Activated T-cell treated with anti-CD3 and anti-CD28 coated beads, Interleukin-2, amount 50 U/mL, for 24 hours (primary cell): ENCODE measurements at regions not wholly inside any gene's neighbourhood (a gene's known extent, or its start where the extent isn't known, plus 50 kb on each side); places are given as distances from the start of the nearest gene placed in this dataset.
"Not testable (repeated sequence)": the region's sequence is repeated elsewhere in the genome, so short reads cannot be mapped to it uniquely, and the experiment has no call there.

Experiments used
- DNase-seq: peaks from one replicate; pipeline ENCODE4 v3.0.0-alpha.2; 2020
- H3K27ac Mint-ChIP-seq: 2 replicates; pipeline ENCODE4 v1.8.0; 2020; ENCODE audit warnings: mild to moderate bottlenecking, mixed read lengths
- H3K27me3 Mint-ChIP-seq: 2 replicates; pipeline ENCODE4 v1.8.0; 2020; ENCODE audit warnings: mixed read lengths
- H3K36me3 Mint-ChIP-seq: 2 replicates; pipeline ENCODE4 v1.8.0; 2020; ENCODE audit warnings: low read depth, mixed read lengths
- H3K4me1 Mint-ChIP-seq: 2 replicates; pipeline ENCODE4 v1.8.0; 2020; ENCODE audit warnings: low read depth, mixed read lengths
- H3K4me3 Mint-ChIP-seq: 2 replicates; pipeline ENCODE4 v1.8.0; 2020; ENCODE audit warnings: mild to moderate bottlenecking, moderate library complexity, mixed read lengths
- H3K9me3 Mint-ChIP-seq: 2 replicates; pipeline ENCODE4 v1.8.0; 2020; ENCODE audit warnings: mixed read lengths

- no peak overlapping the region for H3K27ac Mint-ChIP-seq
- H3K9me3 Mint-ChIP-seq: peaks cover 10% of the 10 kb centered on the region
- H3K36me3 Mint-ChIP-seq: no peaks in the 10 kb centered on the region
Measured at GRCh38 chr10:35942057-35942456, 300.0 kb upstream of the FZD8 start.

GRCh38 chr10:35940141-35941041 is 298.3 kb upstream of the FZD8 start:
- no peaks in the 10 kb centered on the region for H3K36me3 Mint-ChIP-seq
- no peak for DNase-seq
- H3K9me3 Mint-ChIP-seq: peaks cover 11% of the 10 kb centered on the region
- H3K27me3 Mint-ChIP-seq: no peaks in the 10 kb centered on the region
- no peak overlapping the region for H3K4me3 Mint-ChIP-seq
- no peak overlapping the region for H3K27ac Mint-ChIP-seq
- H3K4me1 Mint-ChIP-seq: no peaks in the 10 kb centered on the region

More at GRCh38 chr10:35942057-35942456, 300.0 kb upstream of the FZD8 start:
- Mint-ChIP-seq H3K4me3 (no peak overlapping the region), H3K4me1 (no peaks in the 10 kb centered on the region), H3K27me3 (no peaks in the 10 kb centered on the region)
- DNase-seq: no peak

GRCh38 chr10:35938160-35938559 is 296.1 kb upstream of the FZD8 start:
- no peak overlapping the region for H3K4me3 Mint-ChIP-seq
- H3K9me3 Mint-ChIP-seq: peaks cover 7% of the 10 kb centered on the region
- H3K4me1 Mint-ChIP-seq: no peaks in the 10 kb centered on the region
- H3K27me3 Mint-ChIP-seq: no peaks in the 10 kb centered on the region
- no peak overlapping the region for H3K27ac Mint-ChIP-seq
- DNase-seq: no peak
- no peaks in the 10 kb centered on the region for H3K36me3 Mint-ChIP-seq

- no peak for DNase-seq
- peaks cover 7% of the 10 kb centered on the region for H3K9me3 Mint-ChIP-seq
Measured at GRCh38 chr10:35937546-35937945, 295.4 kb upstream of the FZD8 start.

GRCh38 chr10:35934642-35934995 is 292.5 kb upstream of the FZD8 start:
- H3K9me3 Mint-ChIP-seq: peaks cover 9% of the 10 kb centered on the region
- no peaks in the 10 kb centered on the region for H3K4me1 Mint-ChIP-seq
- DNase-seq: no peak
- H3K27ac Mint-ChIP-seq: no peak overlapping the region
- no peaks in the 10 kb centered on the region for H3K36me3 Mint-ChIP-seq
- no peaks in the 10 kb centered on the region for H3K27me3 Mint-ChIP-seq
- no peak overlapping the region for H3K4me3 Mint-ChIP-seq

More at GRCh38 chr10:35937546-35937945, 295.4 kb upstream of the FZD8 start:
- H3K4me3 Mint-ChIP-seq: no peak overlapping the region
- H3K27ac Mint-ChIP-seq: no peak overlapping the region
- H3K4me1 Mint-ChIP-seq: no peaks in the 10 kb centered on the region
- H3K27me3 Mint-ChIP-seq: no peaks in the 10 kb centered on the region
- H3K36me3 Mint-ChIP-seq: no peaks in the 10 kb centered on the region

- no peaks in the 10 kb centered on the region for H3K4me1 Mint-ChIP-seq
- DNase-seq: no peak
- no peaks in the 10 kb centered on the region for H3K36me3 Mint-ChIP-seq
- no peak overlapping the region for H3K27ac Mint-ChIP-seq
- no peaks in the 10 kb centered on the region for H3K27me3 Mint-ChIP-seq
- peaks cover 9% of the 10 kb centered on the region for H3K9me3 Mint-ChIP-seq
- H3K4me3 Mint-ChIP-seq: no peak overlapping the region
Measured at GRCh38 chr10:35933940-35934641, 292.0 kb upstream of the FZD8 start.

- DNase-seq: no peak
- no peaks in the 10 kb centered on the region for H3K27me3 Mint-ChIP-seq
- H3K4me3 Mint-ChIP-seq: no peak overlapping the region
- H3K36me3 Mint-ChIP-seq: no peaks in the 10 kb centered on the region
- peaks cover 9% of the 10 kb centered on the region for H3K9me3 Mint-ChIP-seq
- H3K27ac Mint-ChIP-seq: no peak overlapping the region
- H3K4me1 Mint-ChIP-seq: no peaks in the 10 kb centered on the region
Measured at GRCh38 chr10:35933491-35933890, 291.4 kb upstream of the FZD8 start.

GRCh38 chr10:35929962-35930361 is 287.9 kb upstream of the FZD8 start:
- not testable (repeated sequence) for DNase-seq, H3K36me3 Mint-ChIP-seq, H3K4me3 Mint-ChIP-seq, H3K4me1 Mint-ChIP-seq, H3K27ac Mint-ChIP-seq, H3K9me3 Mint-ChIP-seq, H3K27me3 Mint-ChIP-seq

- no peak for DNase-seq
- Mint-ChIP-seq H3K36me3 (no peaks in the 10 kb centered on the region), H3K27me3 (no peaks in the 10 kb centered on the region), H3K9me3 (peaks cover 2% of the 10 kb centered on the region), H3K27ac (no peak overlapping the region), H3K4me1 (no peaks in the 10 kb centered on the region), H3K4me3 (no peak overlapping the region)
Measured at GRCh38 chr10:35928748-35929147, 286.7 kb upstream of the FZD8 start.

GRCh38 chr10:35927990-35928488 is 285.9 kb upstream of the FZD8 start:
- Mint-ChIP-seq H3K36me3 (no peaks in the 10 kb centered on the region), H3K4me3 (no peak overlapping the region), H3K27ac (no peak overlapping the region), H3K27me3 (no peaks in the 10 kb centered on the region), H3K9me3 (peaks cover 2% of the 10 kb centered on the region), H3K4me1 (no peaks in the 10 kb centered on the region)
- DNase-seq: no peak

GRCh38 chr10:35927341-35927740 is 285.2 kb upstream of the FZD8 start:
- no peaks in the 10 kb centered on the region for H3K36me3 Mint-ChIP-seq
- no peak overlapping the region for H3K27ac Mint-ChIP-seq
- no peak overlapping the region for H3K4me3 Mint-ChIP-seq
- H3K27me3 Mint-ChIP-seq: no peaks in the 10 kb centered on the region
- H3K4me1 Mint-ChIP-seq: no peaks in the 10 kb centered on the region
- H3K9me3 Mint-ChIP-seq: peaks cover 2% of the 10 kb centered on the region
- no peak for DNase-seq

- DNase-seq: no peak
- H3K36me3 Mint-ChIP-seq: no peaks in the 10 kb centered on the region
- no peaks in the 10 kb centered on the region for H3K27me3 Mint-ChIP-seq
- no peaks in the 10 kb centered on the region for H3K4me1 Mint-ChIP-seq
- no peak overlapping the region for H3K4me3 Mint-ChIP-seq
- peaks cover 2% of the 10 kb centered on the region for H3K9me3 Mint-ChIP-seq
- H3K27ac Mint-ChIP-seq: no peak overlapping the region
Measured at GRCh38 chr10:35926846-35927245, 284.8 kb upstream of the FZD8 start.

- H3K9me3 Mint-ChIP-seq: peaks cover 2% of the 10 kb centered on the region
- H3K27me3 Mint-ChIP-seq: no peaks in the 10 kb centered on the region
- no peaks in the 10 kb centered on the region for H3K36me3 Mint-ChIP-seq
- no peak overlapping the region for H3K27ac Mint-ChIP-seq
- no peak for DNase-seq
- H3K4me1 Mint-ChIP-seq: no peaks in the 10 kb centered on the region
- H3K4me3 Mint-ChIP-seq: no peak overlapping the region
Measured at GRCh38 chr10:35925493-35925892, 283.4 kb upstream of the FZD8 start.

- no peaks in the 10 kb centered on the region for H3K36me3 Mint-ChIP-seq
- no peaks in the 10 kb centered on the region for H3K9me3 Mint-ChIP-seq
- DNase-seq: no peak
- H3K4me3 Mint-ChIP-seq: no peak overlapping the region
- no peaks in the 10 kb centered on the region for H3K4me1 Mint-ChIP-seq
- no peak overlapping the region for H3K27ac Mint-ChIP-seq
- H3K27me3 Mint-ChIP-seq: no peaks in the 10 kb centered on the region
Measured at GRCh38 chr10:35924759-35925158, 282.7 kb upstream of the FZD8 start.
